ENCODE measurements at regions not wholly inside any gene's neighbourhood (a gene's known extent, or its start where the extent isn't known, plus 50 kb on each side); places are given as distances from the start of the nearest gene placed in this dataset.
A peak's percentile ranks its signal among the peaks of the same experiment; 100 is the strongest.

- H4K91ac ChIP-seq (ENCODE audit: low read depth, low read length) = no peak overlapping the region
- peaks cover 2% of the 10 kb centered on the region for H3K79me1 ChIP-seq (ENCODE audit: low read length)
- H3K14ac ChIP-seq (ENCODE audit: low read length) = no peak overlapping the region
- H3K9ac ChIP-seq (ENCODE audit: low read length) = no peak overlapping the region
- no peak overlapping the region for H4K8ac ChIP-seq (ENCODE audit: low read depth, low read length)
- H3K4ac ChIP-seq (ENCODE audit: low read depth, low read length) = no peak overlapping the region
- no peak overlapping the region for H2BK5ac ChIP-seq (ENCODE audit: low read depth, low read length, poor library complexity)
- no peaks in the 10 kb centered on the region for H3K79me2 ChIP-seq (ENCODE audit: control insufficient read depth, insufficient read depth, low read length, poor library complexity)
- no peak overlapping the region for H3K4me2 ChIP-seq (ENCODE audit: low read length)
- no peaks in the 10 kb centered on the region for H3K36me3 ChIP-seq (ENCODE audit: control insufficient read depth in 1 of 2, insufficient read depth in 2 of 2, low read length in 2 of 2)
- H2AK5ac ChIP-seq (ENCODE audit: low read length) = no peak overlapping the region
- no peak overlapping the region for H3K27ac ChIP-seq (ENCODE audit: low read depth, low read length)
- H3K18ac ChIP-seq (ENCODE audit: low read length) = no peak overlapping the region
- no peak overlapping the region for H2BK120ac ChIP-seq (ENCODE audit: insufficient read depth, low read length, poor library complexity)
- no peak overlapping the region for H2AFZ ChIP-seq (ENCODE audit: insufficient read depth, low read length, poor library complexity)
- no CpG with 5 or more reads among the region's 2 CpGs for WGBS (ENCODE audit: extremely low coverage, insufficient coverage, insufficient read length)
- H3K9me3 ChIP-seq (ENCODE audit: insufficient read depth, low read depth, low read length) = no peaks in the 10 kb centered on the region
- no peaks in the 10 kb centered on the region for H3K4me1 ChIP-seq (ENCODE audit: control insufficient read depth in 1 of 2, insufficient read depth in 2 of 2, low read length in 2 of 2)
- H3K23ac ChIP-seq (ENCODE audit: low read length) = no peak overlapping the region
- no peak overlapping the region for H4K12ac ChIP-seq (ENCODE audit: low read depth, low read length)
- H3K4me3 ChIP-seq (ENCODE audit: low read depth, low read length) = no peak overlapping the region
- H3K27me3 ChIP-seq (ENCODE audit: insufficient read depth, low read length) = no peaks in the 10 kb centered on the region
- peak overlapping the region; percentile 76 for H2BK12ac ChIP-seq (ENCODE audit: low read length)
- no peak for DNase-seq
Observed at GRCh38 chr20:7493311-7493710, 446.9 kb downstream of the HAO1 start.

- no peak overlapping the region for H4K91ac ChIP-seq (ENCODE audit: low read depth, low read length)
- H3K27ac ChIP-seq (ENCODE audit: low read depth, low read length) = no peak overlapping the region
Observed at GRCh38 chr20:7496394-7496991, 443.8 kb downstream of the HAO1 start.

GRCh38 chr20:7497985-7498384, 442.3 kb downstream of the HAO1 start:
- no peak overlapping the region for H3K4ac ChIP-seq (ENCODE audit: low read depth, low read length)
- H3K79me2 ChIP-seq (ENCODE audit: control insufficient read depth, insufficient read depth, low read length, poor library complexity) = no peaks in the 10 kb centered on the region
- no peak overlapping the region for H2AFZ ChIP-seq (ENCODE audit: insufficient read depth, low read length, poor library complexity)
- no peaks in the 10 kb centered on the region for H3K9me3 ChIP-seq (ENCODE audit: insufficient read depth, low read depth, low read length)
- H3K27ac ChIP-seq (ENCODE audit: low read depth, low read length) = no peak overlapping the region
- no peak overlapping the region for H4K8ac ChIP-seq (ENCODE audit: low read depth, low read length)
- H3K18ac ChIP-seq (ENCODE audit: low read length) = no peak overlapping the region
- no peak overlapping the region for H3K14ac ChIP-seq (ENCODE audit: low read length)
- H3K36me3 ChIP-seq (ENCODE audit: control insufficient read depth in 1 of 2, insufficient read depth in 2 of 2, low read length in 2 of 2) = no peaks in the 10 kb centered on the region
- DNase-seq = peak in 1 of 2 donors; percentile 26
- no CpG with 5 or more reads among the region's 1 CpG for whole genome bisulfite sequencing (ENCODE audit: extremely low coverage, insufficient coverage, insufficient read length)
- H3K23ac ChIP-seq (ENCODE audit: low read length) = no peak overlapping the region
- no peaks in the 10 kb centered on the region for H3K27me3 ChIP-seq (ENCODE audit: insufficient read depth, low read length)
- H3K4me2 ChIP-seq (ENCODE audit: low read length) = no peak overlapping the region
- no peak overlapping the region for H2AK5ac ChIP-seq (ENCODE audit: low read length)
- H4K12ac ChIP-seq (ENCODE audit: low read depth, low read length) = no peak overlapping the region
- H2BK5ac ChIP-seq (ENCODE audit: low read depth, low read length, poor library complexity) = no peak overlapping the region
- H4K91ac ChIP-seq (ENCODE audit: low read depth, low read length) = no peak overlapping the region
- no peaks in the 10 kb centered on the region for H3K4me1 ChIP-seq (ENCODE audit: control insufficient read depth in 1 of 2, insufficient read depth in 2 of 2, low read length in 2 of 2)
- peaks cover under 1% of the 10 kb centered on the region for H3K79me1 ChIP-seq (ENCODE audit: low read length)
- H3K9ac ChIP-seq (ENCODE audit: low read length) = no peak overlapping the region
- no peak overlapping the region for H3K4me3 ChIP-seq (ENCODE audit: low read depth, low read length)
- no peak overlapping the region for H2BK12ac ChIP-seq (ENCODE audit: low read length)
- H2BK120ac ChIP-seq (ENCODE audit: insufficient read depth, low read length, poor library complexity) = no peak overlapping the region

More at GRCh38 chr20:7496394-7496991, 443.8 kb downstream of the HAO1 start:
- H3K4ac ChIP-seq (ENCODE audit: low read depth, low read length) = no peak overlapping the region
- no peaks in the 10 kb centered on the region for H3K36me3 ChIP-seq (ENCODE audit: control insufficient read depth in 1 of 2, insufficient read depth in 2 of 2, low read length in 2 of 2)
- no peak overlapping the region for H3K4me3 ChIP-seq (ENCODE audit: low read depth, low read length)
- no peak overlapping the region for H2BK5ac ChIP-seq (ENCODE audit: low read depth, low read length, poor library complexity)
- H3K14ac ChIP-seq (ENCODE audit: low read length) = no peak overlapping the region
- H3K23ac ChIP-seq (ENCODE audit: low read length) = no peak overlapping the region
- no peak overlapping the region for H2BK12ac ChIP-seq (ENCODE audit: low read length)
- H4K8ac ChIP-seq (ENCODE audit: low read depth, low read length) = no peak overlapping the region
- H3K4me1 ChIP-seq (ENCODE audit: control insufficient read depth in 1 of 2, insufficient read depth in 2 of 2, low read length in 2 of 2) = no peaks in the 10 kb centered on the region
- no peak overlapping the region for H2AFZ ChIP-seq (ENCODE audit: insufficient read depth, low read length, poor library complexity)
- H3K9me3 ChIP-seq (ENCODE audit: insufficient read depth, low read depth, low read length) = no peaks in the 10 kb centered on the region
- no peak overlapping the region for H2BK120ac ChIP-seq (ENCODE audit: insufficient read depth, low read length, poor library complexity)
- no peaks in the 10 kb centered on the region for H3K79me2 ChIP-seq (ENCODE audit: control insufficient read depth, insufficient read depth, low read length, poor library complexity)
- WGBS (ENCODE audit: extremely low coverage, insufficient coverage, insufficient read length) = no CpG with 5 or more reads among the region's 4 CpGs
- no peaks in the 10 kb centered on the region for H3K27me3 ChIP-seq (ENCODE audit: insufficient read depth, low read length)
- H4K12ac ChIP-seq (ENCODE audit: low read depth, low read length) = no peak overlapping the region
- H3K18ac ChIP-seq (ENCODE audit: low read length) = no peak overlapping the region
- H3K4me2 ChIP-seq (ENCODE audit: low read length) = no peak overlapping the region
- H2AK5ac ChIP-seq (ENCODE audit: low read length) = no peak overlapping the region
- no peak overlapping the region for H3K9ac ChIP-seq (ENCODE audit: low read length)
- no peak for DNase-seq
- H3K79me1 ChIP-seq (ENCODE audit: low read length) = peaks cover 2% of the 10 kb centered on the region

- Histone ChIP-seq H3K18ac (ENCODE audit: low read length) (no peak overlapping the region), H4K8ac (ENCODE audit: low read depth, low read length) (no peak overlapping the region), H2BK5ac (ENCODE audit: low read depth, low read length, poor library complexity) (no peak overlapping the region), H3K4me2 (ENCODE audit: low read length) (no peak overlapping the region), H4K12ac (ENCODE audit: low read depth, low read length) (no peak overlapping the region), H4K91ac (ENCODE audit: low read depth, low read length) (no peak overlapping the region), H3K4ac (ENCODE audit: low read depth, low read length) (no peak overlapping the region), H3K36me3 (ENCODE audit: control insufficient read depth in 1 of 2, insufficient read depth in 2 of 2, low read length in 2 of 2) (no peaks in the 10 kb centered on the region), H2AFZ (ENCODE audit: insufficient read depth, low read length, poor library complexity) (no peak overlapping the region), H3K4me1 (ENCODE audit: control insufficient read depth in 1 of 2, insufficient read depth in 2 of 2, low read length in 2 of 2) (no peaks in the 10 kb centered on the region), H3K14ac (ENCODE audit: low read length) (no peak overlapping the region), H3K27ac (ENCODE audit: low read depth, low read length) (no peak overlapping the region), H3K9ac (ENCODE audit: low read length) (no peak overlapping the region), H3K4me3 (ENCODE audit: low read depth, low read length) (no peak overlapping the region), H3K27me3 (ENCODE audit: insufficient read depth, low read length) (no peaks in the 10 kb centered on the region), H2BK120ac (ENCODE audit: insufficient read depth, low read length, poor library complexity) (no peak overlapping the region), H3K23ac (ENCODE audit: low read length) (no peak overlapping the region), H2AK5ac (ENCODE audit: low read length) (no peak overlapping the region), H3K9me3 (ENCODE audit: insufficient read depth, low read depth, low read length) (no peaks in the 10 kb centered on the region), H3K79me1 (ENCODE audit: low read length) (no peaks in the 10 kb centered on the region), H2BK12ac (ENCODE audit: low read length) (no peak overlapping the region), H3K79me2 (ENCODE audit: control insufficient read depth, insufficient read depth, low read length, poor library complexity) (no peaks in the 10 kb centered on the region)
- no peak for DNase-seq
Observed at GRCh38 chr20:7499201-7499600, 441.1 kb downstream of the HAO1 start.

Data from trophoblast cell (in vitro differentiated cells and primary cell).